22Rv1 (cell line): ENCODE measurements at regions not wholly inside any gene's neighbourhood (a gene's known extent, or its start where the extent isn't known, plus 50 kb on each side); places are given as distances from the start of the nearest gene placed in this dataset.

Experiments used
- H3K27ac ChIP-seq: fragments of 450-650 bp; 2 replicates; pipeline ENCODE4 v1.5.1; 2017
- ZFX ChIP-seq: fragments of 450-650 bp; IDR thresholded peaks from 2 replicates; pipeline ENCODE4 v1.6.1; 2017; ENCODE audit warnings: antibody characterized with exemption, borderline replicate concordance
- TF ChIP-seq, protein P1 (sequence below): fragments of 450-650 bp; IDR thresholded peaks from 2 replicates; pipeline ENCODE4 v1.5.1; 2017; ENCODE audit warnings: mild to moderate bottlenecking

DNA sequence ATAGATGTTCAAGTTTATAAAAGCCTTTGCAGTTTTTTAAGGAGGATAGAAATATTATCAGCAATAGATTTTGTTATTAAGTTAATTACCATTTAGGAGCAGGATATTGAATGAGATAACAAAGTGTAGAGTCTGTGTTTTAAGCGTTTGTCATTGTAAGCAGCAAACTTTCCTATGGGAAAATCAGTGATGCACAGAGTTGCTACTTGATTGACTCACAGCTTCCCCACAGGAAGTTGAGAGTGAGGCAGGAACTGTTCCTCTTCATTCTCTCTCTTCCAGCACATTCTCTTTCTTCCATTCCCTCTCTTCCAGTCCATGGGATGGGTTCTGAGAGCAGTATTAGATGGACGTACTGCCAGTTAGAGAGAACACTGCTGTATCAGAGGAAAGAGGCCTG is 867.7 kb upstream of the AGA start:
- TF ChIP-seq, protein P1, sequence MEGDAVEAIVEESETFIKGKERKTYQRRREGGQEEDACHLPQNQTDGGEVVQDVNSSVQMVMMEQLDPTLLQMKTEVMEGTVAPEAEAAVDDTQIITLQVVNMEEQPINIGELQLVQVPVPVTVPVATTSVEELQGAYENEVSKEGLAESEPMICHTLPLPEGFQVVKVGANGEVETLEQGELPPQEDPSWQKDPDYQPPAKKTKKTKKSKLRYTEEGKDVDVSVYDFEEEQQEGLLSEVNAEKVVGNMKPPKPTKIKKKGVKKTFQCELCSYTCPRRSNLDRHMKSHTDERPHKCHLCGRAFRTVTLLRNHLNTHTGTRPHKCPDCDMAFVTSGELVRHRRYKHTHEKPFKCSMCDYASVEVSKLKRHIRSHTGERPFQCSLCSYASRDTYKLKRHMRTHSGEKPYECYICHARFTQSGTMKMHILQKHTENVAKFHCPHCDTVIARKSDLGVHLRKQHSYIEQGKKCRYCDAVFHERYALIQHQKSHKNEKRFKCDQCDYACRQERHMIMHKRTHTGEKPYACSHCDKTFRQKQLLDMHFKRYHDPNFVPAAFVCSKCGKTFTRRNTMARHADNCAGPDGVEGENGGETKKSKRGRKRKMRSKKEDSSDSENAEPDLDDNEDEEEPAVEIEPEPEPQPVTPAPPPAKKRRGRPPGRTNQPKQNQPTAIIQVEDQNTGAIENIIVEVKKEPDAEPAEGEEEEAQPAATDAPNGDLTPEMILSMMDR, result no peak
- TF ChIP-seq ZFX, result no peak
- no peak overlapping the region for H3K27ac ChIP-seq

DNA sequence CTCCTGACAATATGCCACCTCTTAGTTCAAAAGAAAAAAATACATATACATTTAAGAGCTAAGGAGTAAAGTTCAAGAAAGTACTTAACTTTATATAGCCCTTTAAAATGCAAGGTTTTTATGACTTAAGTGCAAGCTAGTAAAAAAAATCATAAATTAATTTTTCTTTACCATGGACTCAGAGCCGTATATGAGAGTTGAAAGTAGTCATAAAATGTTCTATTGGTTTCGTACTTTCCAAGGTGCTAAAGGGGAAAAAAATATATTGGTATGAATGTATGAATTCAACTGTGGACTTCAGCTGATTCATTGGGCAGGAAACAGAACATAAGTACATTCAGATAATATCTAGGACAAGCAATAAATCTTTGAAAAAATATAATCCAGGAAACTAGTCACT is 869.8 kb upstream of the AGA start:
- H3K27ac ChIP-seq, result no peak overlapping the region
- TF ChIP-seq, protein P1, result no peak
- TF ChIP-seq ZFX, result no peak

DNA sequence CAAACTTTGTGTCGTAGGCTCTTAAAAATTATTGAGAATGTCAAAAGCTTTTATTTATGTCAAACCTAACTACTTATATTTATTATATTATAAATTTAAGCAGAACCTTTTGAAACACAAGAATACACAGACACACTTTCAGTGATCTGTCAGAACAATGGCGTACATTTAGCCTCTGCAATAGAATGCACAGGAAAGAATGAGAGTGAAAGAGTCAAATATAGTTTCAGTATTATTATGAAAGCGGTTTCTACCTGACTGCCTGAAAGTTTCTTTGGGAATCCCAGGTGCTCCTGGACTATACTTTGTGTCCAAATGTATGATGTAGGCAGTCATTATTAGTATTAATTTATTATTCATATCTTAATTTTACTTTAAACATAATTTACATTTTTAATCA is 872.0 kb upstream of the AGA start:
- no peak overlapping the region for H3K27ac ChIP-seq
- no peak for TF ChIP-seq ZFX
- TF ChIP-seq, protein P1, result no peak

DNA sequence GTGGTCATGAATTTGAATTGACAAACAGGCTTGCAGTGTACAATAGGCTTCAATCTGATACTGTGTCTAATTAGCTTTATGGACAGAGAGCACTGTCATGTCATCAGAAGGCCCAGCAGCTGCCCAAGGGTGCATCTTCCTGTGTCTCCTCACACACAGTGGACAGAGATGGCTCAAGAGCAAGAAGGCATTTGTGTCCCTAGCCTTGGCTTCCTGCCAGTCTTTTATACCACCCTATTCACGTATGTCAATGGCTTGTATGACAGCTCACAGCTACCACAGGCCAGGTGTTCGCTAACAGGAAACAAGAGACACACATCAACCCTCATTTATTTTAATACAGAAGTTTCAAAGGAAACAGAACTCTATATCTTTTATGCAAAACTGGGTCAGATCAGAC is 874.0 kb upstream of the AGA start:
- TF ChIP-seq, protein P1, result no peak
- TF ChIP-seq ZFX, result no peak
- no peak overlapping the region for H3K27ac ChIP-seq

DNA sequence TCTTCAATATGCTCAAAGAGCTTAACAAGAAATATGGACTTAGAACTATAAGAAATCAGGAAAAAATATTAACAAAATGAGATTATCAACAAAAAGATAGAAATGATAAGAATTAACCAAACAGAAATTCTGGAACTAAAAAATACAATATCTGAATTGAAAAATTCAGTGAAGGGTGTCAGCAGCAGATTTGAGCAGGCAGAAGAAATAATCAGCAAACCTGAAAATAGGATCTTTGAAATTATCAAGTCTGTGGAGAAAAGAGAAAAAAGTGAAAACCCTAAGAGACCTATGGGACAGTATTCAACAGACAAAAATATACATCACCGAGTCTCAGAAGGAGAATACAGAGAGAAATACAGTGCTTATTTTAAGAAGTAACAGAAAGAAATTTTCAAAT is 877.8 kb upstream of the AGA start:
- H3K27ac ChIP-seq, result no peak overlapping the region
- TF ChIP-seq, protein P1, result no peak
- TF ChIP-seq ZFX, result no peak

DNA sequence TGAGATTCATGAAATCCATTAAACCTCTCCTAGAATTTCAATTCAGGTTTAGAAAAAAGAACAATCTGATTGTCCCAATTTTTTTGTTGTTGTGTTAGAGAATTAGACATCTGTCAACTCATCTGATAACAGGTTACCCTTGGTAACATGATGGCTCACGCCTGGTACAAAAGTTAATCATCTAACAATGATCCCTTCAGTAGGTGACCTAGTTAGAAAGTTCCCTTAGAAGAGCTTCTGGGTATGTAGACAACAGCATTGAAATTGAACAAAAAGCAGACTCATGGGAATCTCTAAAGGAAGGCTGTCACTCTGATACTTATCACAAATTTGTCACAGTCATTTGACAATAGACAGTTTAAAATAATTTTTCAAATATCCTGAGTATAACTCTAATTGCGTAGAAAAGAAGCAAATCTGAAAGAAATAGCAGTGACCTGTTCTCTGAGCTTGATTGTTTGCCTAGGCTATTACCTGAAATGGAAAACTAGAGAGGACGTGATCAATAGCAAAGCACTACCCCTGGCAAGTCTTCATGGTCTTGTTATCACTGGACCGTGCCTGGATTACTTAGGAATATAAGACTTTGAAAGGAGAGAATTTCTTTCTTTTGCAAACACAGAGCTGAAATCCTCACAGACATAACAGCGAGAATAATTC is 880.4 kb upstream of the AGA start:
- no peak for TF ChIP-seq ZFX
- TF ChIP-seq, protein P1, result no peak
- H3K27ac ChIP-seq, result no peak overlapping the region

DNA sequence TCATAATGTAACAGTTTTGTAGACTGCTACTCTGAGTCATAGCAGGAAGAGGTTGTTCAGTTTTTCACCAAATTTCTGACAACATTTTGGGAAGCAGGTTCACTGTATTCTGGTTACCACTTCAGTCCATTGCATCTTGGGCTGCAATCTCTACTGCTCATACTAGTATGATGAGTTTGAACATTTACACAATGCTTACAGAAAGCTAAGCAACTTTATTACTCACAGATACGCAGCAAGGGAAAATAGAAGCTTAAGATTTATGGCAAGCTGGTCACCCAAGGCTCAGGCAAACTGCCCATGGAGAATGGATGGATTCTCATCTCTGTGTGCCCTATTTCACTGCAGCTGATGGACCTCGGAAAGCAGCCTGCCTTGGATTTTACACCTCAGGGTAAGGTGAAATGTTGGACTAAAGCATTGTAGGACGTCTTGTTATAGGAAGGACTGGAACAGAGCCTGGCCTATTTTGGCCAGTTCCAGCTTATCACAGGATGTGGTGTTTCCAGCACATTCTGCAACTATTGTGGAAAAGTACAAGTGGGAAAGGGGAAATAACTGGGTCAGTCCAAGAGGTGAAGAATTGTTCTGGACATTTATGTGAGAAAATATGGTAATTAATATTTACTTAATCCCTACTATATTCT is 887.1 kb upstream of the AGA start:
- no peak for TF ChIP-seq ZFX
- TF ChIP-seq, protein P1, result no peak
- H3K27ac ChIP-seq, result no peak overlapping the region
